HL-60 (cell line): ENCODE measurements at regions not wholly inside any gene's neighbourhood (a gene's known extent, or its start where the extent isn't known, plus 50 kb on each side); places are given as distances from the start of the nearest gene placed in this dataset.

Source experiments
- GABPA ChIP-seq: IDR thresholded peaks from 2 replicates; pipeline ENCODE4 v1.6.1; 2012; ENCODE audit warnings: low read depth
- POLR2AphosphoS5 ChIP-seq: IDR thresholded peaks from 2 replicates; pipeline ENCODE4 v1.6.1; 2012; ENCODE audit warnings: low read depth
- SPI1 ChIP-seq: IDR thresholded peaks from 2 replicates; pipeline ENCODE4 v1.6.1; 2012; ENCODE audit warnings: low read depth, mild to moderate bottlenecking, borderline replicate concordance
- TF ChIP-seq, protein P1 (sequence below): IDR thresholded peaks from one replicate; pipeline ENCODE4 v1.5.1; 2011; ENCODE audit warnings: low read length, control low read depth, inconsistent platforms; ENCODE audit not compliant: insufficient read depth
- TF ChIP-seq, protein P2 (sequence below): IDR thresholded peaks from 2 replicates; pipeline ENCODE4 v1.6.1; 2012; ENCODE audit warnings: low read depth; ENCODE audit not compliant: insufficient replicate concordance

DNA sequence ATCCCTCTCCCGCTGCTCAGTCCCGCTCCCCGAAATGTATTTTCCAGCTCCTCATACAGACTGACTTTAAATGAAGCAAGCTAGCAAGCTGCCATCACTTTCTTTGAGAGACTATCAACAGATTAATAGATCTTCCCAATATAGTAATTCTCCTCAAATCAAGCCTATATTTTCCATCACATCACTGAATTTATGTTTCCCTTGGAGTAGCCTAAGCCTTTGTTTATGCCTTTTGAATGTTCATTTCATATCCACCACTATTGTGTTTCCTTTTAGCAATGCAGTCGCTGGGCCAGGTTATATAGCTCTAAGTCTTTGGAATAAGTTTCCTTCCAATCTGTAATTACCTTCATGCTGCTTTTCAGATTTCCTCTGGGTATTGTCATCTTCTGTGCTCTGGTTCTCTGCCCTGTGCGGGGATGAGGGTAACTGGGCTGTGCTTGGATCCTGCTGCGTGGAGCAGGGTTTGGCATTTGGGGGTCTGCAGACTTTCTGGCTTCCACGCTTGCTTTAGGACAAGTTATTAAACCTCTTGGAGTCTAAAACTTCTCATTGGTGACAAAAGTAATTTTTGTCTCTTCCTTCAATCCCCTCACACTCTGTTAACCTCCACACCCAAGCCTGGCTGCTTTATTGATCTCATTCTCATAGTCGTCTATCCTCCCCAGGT lies 256.9 kb downstream of the DLEU7 start:
- TF ChIP-seq, protein P1, sequence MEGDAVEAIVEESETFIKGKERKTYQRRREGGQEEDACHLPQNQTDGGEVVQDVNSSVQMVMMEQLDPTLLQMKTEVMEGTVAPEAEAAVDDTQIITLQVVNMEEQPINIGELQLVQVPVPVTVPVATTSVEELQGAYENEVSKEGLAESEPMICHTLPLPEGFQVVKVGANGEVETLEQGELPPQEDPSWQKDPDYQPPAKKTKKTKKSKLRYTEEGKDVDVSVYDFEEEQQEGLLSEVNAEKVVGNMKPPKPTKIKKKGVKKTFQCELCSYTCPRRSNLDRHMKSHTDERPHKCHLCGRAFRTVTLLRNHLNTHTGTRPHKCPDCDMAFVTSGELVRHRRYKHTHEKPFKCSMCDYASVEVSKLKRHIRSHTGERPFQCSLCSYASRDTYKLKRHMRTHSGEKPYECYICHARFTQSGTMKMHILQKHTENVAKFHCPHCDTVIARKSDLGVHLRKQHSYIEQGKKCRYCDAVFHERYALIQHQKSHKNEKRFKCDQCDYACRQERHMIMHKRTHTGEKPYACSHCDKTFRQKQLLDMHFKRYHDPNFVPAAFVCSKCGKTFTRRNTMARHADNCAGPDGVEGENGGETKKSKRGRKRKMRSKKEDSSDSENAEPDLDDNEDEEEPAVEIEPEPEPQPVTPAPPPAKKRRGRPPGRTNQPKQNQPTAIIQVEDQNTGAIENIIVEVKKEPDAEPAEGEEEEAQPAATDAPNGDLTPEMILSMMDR, result no peak
- TF ChIP-seq POLR2AphosphoS5 (no peak), SPI1 (no peak), GABPA (no peak)
- TF ChIP-seq, protein P2, sequence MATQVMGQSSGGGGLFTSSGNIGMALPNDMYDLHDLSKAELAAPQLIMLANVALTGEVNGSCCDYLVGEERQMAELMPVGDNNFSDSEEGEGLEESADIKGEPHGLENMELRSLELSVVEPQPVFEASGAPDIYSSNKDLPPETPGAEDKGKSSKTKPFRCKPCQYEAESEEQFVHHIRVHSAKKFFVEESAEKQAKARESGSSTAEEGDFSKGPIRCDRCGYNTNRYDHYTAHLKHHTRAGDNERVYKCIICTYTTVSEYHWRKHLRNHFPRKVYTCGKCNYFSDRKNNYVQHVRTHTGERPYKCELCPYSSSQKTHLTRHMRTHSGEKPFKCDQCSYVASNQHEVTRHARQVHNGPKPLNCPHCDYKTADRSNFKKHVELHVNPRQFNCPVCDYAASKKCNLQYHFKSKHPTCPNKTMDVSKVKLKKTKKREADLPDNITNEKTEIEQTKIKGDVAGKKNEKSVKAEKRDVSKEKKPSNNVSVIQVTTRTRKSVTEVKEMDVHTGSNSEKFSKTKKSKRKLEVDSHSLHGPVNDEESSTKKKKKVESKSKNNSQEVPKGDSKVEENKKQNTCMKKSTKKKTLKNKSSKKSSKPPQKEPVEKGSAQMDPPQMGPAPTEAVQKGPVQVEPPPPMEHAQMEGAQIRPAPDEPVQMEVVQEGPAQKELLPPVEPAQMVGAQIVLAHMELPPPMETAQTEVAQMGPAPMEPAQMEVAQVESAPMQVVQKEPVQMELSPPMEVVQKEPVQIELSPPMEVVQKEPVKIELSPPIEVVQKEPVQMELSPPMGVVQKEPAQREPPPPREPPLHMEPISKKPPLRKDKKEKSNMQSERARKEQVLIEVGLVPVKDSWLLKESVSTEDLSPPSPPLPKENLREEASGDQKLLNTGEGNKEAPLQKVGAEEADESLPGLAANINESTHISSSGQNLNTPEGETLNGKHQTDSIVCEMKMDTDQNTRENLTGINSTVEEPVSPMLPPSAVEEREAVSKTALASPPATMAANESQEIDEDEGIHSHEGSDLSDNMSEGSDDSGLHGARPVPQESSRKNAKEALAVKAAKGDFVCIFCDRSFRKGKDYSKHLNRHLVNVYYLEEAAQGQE, result no peak
